ENCODE measurements at regions not wholly inside any gene's neighbourhood (a gene's known extent, or its start where the extent isn't known, plus 50 kb on each side); places are given as distances from the start of the nearest gene placed in this dataset.

DNA sequence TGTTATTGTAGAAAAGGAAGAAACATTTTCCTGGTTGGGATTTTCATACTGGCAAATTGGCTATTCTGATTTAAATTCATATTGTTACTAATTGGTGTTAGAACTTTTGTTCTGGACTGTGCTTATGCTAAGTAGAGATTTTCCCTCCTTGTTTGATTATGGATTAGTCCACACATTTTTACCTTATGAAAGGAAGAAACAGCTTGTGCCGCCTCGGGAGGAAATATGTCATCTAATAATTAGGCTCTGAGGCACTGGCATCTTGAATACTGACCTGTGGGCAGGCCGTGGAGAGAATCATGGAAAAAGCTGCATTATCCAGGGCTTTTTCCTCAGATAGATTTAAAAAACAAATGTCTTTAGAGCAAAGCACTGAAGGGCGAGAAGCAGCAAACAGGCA lies 344.3 kb upstream of the TBL1XR1 start:
- DNase-seq: no peak

DNA sequence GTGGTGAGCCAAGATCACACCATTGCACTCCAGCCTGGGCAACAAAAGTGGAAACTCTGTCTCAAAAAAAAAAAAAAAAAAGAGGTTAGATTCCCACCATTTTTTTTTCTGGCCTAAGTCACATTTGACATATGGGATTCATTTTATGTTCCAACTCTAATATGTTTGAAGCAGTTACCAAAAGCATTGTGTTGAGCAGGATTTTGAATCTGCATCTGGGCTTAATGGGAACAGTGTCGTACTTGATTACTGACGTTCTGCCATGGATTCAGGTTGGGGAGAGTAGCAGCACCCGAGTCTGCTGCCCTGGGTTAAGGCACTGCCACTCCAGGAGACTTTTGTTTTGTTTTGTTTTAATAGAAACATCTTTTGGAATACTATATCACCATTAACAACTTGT lies 348.7 kb upstream of the TBL1XR1 start:
- no peak for DNase-seq

DNA sequence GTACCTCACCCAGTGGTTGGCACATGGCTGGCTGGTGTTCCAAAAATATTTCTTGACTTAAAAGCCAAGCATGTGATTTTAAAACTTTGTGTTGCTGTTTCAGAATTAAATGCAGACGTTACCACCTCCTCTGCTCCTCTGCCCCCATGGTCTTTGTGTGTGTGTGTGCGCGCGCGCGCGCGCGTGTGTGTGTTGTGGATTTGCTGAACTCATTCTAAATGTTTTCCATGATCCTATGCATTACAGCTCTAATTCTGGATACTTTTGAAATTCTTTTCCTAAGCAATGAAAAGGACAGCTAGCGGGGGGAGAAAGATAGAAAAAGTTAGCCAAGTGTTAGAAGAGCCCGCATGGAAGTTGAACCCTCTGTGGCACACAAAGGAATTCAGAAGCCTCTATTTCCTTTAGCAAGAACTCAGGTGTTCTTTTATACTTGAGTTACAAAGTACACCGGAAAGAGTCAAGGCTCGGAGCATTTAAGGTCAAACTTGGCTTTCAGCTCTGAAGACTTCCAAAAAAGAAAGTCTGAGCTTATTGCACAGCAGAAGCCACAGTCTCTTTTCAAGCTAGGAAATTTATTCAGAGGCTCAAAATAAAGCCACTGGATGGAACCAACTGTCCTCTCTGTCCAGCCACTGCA lies 350.5 kb upstream of the TBL1XR1 start:
- no peak for DNase-seq

DNA sequence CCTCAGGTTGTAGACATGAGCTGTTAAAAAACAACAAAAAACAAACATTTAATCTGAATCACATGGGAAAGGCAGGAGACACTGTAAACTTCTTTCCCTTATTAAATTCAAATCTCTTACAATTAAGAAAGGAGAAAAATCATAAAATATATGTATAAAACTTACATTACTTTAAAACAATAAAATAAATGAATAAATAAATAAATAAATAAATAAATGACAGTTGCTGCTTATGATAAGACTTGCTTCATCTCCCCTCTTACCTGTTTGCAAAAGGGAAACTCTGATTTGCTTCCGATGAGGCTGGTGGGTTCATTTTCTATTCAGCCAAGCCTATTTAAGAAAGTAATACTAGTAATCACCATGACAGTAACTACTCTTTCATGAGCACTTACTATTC lies 353.4 kb upstream of the TBL1XR1 start:
- DNase-seq: no peak

DNA sequence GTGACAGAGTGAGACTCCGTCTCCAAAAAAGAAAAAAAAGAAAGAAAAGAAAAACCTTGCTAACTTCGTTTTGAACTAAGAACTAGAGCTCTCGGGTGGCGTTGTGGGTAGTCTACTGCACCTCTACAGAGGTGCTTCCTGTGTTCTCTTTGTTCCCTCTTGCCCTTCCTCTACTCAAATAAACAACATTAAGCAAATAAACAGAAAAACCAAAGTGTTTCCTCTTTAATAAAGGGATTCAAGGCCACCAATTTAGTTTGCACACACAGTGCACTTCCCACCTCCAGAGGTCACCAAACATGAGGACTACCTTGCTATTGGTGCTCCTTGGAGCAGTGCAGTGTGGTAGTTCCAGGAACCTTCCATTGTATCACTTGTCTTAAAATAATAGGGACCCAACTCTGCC lies 354.2 kb upstream of the TBL1XR1 start:
- DNase-seq: no peak

DNA sequence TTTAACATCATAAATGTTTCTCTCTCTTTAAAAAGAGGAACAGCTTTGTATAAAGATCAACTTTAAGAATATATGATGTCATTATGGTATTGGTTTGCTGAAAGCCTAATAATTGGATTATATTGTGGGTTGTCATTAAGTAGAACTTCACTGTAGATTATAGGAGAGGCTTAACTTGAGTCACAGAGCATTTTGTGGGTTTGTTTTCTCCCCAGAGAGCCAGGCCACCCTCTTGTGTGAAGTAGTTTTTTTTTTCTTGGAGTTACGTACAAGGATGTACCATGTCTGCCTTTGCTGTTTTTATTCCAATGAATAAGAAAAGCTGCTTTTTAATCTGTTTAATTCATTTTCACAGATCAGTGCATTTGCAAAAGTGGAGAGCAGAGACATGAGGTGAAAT lies 354.8 kb upstream of the TBL1XR1 start:
- no peak for DNase-seq

DNA sequence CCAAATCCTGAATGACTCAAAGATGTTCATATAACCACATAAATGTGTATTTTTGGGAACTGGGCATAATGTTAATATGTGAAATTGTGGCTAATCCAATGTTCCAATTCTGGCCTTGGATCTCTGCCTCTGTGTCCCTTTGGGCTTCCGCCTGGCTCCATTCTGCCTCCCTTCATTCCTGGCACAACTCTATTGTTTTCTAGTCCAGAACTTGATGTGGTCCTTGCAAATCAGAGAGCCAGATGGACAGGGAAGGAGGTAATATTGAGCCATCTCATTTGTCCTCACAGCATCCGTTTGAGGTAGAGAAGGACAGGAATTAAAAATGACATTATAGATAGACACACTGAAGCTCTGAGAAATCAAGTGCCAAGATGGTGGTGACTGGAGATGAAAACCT lies 355.7 kb upstream of the TBL1XR1 start:
- no peak for DNase-seq

DNA sequence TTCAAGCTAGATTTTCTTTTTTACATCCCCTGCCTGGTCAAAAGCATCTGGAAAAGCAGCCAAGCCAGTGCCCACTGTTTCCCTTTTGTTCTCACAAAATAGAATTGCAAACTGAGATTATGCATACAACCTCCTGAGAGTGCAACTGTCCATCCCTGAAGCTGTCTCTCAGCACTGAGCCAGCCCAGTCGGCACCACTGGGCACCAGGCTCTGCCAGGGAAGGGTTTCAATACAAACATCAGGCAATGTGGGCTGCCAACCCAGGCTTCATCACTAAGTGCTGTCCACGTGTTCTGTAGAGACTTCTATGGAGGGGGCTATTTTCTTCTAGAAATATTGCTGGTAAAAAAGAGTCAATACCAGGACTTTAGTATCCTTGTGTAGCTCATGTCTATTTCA lies 356.3 kb upstream of the TBL1XR1 start:
- peak; percentile 16 to 48 for DNase-seq

DNA sequence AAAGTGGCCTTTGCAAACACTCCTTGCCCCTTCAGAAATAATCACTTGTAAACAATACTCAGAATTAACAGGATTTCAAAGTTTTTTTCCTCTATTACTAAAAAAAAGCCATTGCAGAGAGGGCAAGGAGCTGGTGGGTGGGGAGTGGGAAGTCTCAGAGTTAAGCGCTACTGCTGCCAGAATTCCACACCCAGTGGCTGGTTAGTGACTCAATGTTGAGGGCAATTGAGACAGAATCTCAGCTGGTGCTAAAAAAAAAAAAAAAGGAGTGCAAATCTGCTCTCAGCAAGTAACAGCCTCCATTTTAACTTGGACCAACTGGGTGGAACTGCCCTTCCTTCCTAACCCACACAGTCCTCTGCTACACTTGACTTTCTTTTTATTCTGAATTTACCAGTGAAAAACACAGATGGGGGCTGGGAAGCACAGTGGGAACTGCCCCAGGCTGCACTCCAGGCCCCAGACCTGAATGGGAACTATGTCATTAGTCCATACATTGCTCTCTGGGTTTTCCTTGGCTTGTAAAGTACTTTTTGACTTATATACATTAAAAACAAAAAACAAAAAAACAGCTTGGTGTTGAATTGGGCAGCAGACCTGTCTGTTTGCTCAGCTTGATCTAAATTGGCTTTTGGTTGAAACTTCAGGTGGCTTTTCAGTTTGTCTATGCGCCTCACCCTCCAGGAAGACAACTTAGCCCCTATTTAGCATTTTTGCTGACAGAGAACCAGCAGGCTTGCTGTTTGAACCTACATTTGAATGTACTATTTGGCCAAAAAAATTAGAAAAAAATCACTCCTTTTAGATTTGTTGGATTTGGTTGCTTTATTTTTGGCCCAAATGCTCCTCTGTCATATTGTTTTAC lies 357.8 kb upstream of the TBL1XR1 start:
- peak in 1 of 2 donors; percentile 16 for DNase-seq

DNA sequence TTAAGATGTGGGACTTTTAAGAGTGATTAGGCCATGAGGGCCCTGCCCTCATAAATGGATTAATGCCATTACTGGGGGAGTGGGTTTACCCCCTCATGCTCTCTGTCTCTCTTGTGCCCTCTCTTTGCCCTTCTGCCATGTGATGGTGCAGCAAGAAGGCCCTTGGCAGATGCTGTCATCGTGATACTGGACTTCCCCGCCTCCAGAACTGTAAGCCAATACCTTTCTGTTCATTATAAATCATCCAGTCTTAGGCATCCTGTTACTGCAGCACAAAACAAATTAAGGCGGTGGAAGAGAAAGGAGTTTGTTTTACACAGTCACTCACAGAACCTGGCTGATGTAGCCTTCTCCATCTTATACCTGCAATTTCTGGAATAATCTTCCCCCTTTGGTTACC lies 360.3 kb upstream of the TBL1XR1 start:
- no peak for DNase-seq

DNA sequence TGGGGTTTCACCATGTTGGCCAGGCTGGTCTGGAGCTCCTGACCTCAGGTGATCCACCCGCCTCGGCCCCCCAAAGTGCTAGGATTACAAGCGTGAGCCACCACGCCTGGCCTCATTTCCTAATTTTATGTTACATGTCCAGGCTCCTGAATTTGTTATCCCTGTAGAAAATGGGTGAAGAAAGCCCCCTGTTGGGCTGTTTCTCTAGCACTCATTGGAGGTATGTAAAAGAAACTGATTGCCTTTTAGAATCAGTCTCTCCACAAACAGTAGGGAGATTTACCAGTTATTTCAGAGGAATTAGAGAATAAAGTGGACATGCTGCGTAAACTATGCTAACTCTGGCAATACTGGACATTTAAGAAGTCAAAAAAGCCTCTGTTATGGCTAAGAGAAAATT lies 364.1 kb upstream of the TBL1XR1 start:
- no peak for DNase-seq

DNA sequence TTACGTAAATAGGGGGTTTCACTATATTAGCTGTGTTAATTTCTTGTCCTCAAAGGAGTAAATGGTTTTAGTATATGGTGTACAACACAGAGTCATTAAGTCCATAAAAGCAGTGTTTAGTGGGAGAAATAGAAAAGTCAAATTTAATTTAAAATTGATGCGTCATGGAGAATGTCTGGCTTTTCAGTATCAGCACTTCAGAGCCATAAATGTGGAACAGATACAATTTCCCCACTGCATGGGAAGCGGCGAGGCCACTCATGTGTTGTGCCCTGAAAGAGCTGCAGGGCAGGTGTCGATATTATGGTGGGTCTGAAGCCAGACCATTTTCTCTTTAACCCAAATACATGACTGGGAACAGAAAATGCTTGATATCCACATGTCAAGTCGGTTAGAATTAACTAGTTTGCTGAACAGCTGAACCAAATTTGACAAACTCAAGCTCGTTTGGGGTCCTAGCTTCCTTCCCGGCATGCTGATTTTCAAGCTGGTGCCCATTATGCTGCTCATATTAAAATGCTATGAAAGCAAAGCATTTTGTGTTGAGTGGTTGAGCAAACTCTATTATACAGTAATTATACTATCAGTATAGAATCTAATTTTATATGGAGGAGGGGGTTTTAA lies 364.6 kb upstream of the TBL1XR1 start:
- no peak for DNase-seq

DNA sequence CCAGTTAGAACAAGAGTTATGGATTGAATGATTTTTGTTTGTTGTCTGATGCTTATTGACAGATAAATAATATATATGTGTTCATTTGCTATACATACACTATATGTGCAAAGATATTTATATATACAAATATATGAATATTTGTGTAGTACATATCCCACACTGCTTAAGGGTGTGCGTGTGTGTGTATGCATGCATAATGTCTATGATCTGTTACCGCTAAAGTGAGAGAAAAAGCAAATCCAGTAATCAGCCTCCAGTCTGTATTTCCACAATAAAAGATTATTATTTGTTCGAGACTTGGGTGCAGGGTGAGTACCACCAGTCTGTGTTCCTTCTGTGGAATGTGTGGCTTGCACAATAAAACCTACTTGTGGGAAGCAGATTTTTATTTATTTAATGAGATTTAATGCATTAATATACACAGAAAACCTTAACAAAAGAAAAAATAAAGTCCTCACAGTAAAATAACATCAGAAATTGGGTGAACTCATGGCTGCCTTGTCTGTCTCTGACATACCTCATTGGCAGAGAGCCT lies 366.0 kb upstream of the TBL1XR1 start:
- no peak for DNase-seq

DNA sequence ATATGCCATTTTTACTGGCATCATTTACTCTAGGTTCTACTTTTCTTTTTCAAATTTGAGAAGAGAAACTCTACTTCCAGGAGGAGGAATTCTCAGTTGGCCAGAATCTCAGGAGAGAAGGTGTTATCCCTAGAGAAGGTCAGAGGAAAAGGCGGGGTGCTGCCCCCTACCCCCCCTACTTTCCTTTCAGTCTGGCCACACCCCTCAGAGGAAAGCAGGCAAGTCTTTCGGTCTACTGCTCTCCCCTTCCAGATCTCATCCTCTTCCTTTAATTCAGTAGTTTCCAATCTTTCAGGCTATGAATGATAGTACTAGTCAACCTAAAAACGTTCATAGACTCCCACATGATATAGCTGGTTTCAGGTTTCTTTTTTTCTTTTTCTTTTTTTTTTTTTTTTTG lies 366.5 kb upstream of the TBL1XR1 start:
- no peak for DNase-seq

DNA sequence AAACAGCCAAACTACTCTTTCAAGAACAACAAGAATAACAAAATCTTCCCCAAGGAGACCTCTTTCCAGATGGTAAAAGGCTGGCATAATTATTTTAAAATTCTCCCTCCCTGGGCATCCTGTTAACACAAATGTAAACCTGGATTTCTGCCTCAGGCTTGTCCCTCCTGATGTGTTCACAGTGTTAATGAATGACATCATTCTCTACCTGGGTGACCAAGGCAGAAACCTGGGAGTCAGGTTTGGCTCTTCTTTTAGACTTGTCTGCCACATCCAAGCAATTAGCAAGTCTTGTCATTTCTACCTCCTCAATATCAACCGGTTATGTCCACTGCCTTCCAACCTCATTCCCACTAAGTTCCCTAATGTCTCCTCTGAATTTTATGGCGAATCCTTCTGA lies 368.7 kb upstream of the TBL1XR1 start:
- DNase-seq: no peak

DNA sequence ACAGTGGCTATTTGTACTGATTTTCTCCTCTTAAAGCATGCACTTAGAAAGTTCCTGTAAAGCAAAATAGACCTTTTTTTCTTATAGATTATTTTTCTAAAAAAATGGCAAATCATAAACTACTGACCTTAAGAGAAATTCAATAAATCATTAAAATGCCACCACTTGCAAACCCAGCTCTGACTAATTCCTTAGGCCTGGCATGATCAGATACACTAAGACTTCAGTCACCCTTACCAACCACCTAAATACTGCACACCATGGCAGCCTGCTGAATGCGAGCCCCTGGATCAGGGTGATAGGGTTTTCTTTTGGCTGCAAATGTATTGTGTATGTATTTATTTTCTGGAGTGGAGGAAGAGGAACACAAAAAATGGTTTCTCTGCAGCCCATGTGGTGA lies 370.6 kb upstream of the TBL1XR1 start:
- no peak for DNase-seq

DNA sequence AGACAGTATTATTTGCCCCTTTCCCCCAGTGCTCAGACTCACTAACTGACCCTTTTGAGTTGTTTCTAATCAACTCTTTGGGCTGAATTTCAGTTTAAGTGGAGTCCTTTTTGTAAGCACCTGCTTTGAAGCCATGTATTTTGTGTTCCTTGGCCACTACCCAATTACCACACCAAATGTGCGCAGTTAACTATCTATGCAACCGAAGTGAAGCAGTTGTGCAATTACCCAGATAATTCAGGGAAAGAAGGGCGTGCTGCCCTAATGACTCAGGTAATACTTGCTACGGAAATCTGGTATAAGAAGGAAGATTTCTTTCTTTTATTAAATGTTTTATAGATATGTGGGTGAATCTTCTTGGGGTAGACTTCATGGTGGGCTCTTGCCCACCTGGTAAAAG lies 371.9 kb upstream of the TBL1XR1 start:
- no peak for DNase-seq

DNA sequence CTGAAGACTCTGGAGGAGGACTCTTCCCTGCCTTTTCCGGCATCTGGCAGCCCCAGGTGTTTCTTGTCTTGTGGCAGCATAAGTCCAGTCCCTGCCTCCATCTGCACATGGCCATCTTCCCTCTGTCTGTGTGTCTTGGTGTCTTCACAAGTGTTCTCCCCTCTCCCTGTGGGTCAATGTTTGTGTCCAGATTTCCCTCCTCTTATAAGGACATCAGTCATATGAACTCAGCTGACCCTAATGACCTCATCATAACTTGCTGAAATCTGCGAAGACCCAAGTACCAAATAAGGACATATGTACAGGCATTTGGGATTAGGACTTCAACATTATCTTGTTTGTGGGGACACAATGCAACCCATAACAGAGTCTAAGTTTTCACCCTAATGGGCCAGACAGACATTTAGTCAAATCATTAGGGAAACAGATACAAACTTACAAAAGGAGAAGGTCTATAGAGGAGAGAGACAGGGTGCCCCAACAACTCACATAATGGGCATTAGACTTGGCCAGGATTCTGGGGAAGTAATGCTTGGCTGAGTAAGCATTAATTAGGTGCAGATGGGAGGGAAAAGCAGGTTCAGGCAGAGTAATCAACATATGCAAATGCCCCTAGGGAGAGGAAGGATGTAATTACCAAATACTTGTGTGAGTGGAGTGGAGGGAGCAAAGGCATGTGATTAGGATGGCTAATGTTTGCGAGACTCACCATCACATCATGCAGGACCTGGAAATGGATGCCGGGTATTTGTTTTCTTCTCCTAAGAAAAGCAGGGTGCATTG lies 372.8 kb upstream of the TBL1XR1 start:
- DNase-seq: no peak

DNA sequence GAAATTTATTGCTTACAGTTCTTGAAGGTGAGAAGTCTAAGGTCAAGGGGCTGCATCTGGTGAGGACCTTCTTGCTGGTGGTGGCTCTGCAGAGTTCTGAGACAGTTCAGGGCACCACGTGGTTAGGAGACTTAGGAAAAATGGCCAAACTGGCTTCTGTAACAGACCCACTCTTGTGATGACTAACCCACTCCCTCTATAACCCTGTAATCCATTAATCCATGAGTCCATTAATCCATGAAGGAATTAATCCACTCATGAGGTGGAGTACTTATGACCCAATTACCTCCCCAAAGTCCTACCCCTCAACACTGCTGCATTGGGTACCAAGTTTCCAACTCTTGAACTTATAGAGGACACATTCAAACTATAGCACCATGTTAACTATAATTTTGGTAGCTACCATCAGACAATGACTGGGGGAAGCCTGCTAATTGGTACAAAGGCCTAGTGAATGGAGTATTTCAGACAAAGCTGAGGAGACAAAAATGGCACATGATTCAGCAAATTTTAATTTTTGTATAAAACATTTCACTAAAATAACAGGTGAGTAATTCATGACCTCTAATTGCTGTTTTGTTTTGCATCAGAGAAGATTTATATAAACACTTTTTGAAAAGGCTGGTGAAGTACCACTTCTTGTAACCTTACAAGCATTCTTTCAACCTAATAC lies 374.1 kb upstream of the TBL1XR1 start:
- no peak for DNase-seq

DNA sequence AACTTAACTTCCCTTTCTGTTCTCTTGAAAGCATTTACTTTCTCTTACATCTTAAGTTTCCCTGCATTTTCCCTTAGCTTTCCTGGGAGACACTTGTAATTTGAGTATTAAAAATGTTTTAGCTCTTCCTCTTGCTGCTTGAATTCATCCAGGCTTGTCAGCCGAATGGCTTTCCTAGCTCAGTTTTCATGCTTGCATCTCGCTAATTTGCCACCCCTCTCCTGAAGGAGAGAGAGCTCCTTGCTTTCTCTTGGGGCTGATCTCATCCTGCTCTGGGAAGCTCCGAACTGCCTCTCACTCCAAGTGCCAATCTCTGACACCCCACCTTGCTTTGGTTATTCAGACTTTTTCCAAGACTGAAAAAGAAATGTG lies 374.6 kb upstream of the TBL1XR1 start:
- no peak for DNase-seq

DNA sequence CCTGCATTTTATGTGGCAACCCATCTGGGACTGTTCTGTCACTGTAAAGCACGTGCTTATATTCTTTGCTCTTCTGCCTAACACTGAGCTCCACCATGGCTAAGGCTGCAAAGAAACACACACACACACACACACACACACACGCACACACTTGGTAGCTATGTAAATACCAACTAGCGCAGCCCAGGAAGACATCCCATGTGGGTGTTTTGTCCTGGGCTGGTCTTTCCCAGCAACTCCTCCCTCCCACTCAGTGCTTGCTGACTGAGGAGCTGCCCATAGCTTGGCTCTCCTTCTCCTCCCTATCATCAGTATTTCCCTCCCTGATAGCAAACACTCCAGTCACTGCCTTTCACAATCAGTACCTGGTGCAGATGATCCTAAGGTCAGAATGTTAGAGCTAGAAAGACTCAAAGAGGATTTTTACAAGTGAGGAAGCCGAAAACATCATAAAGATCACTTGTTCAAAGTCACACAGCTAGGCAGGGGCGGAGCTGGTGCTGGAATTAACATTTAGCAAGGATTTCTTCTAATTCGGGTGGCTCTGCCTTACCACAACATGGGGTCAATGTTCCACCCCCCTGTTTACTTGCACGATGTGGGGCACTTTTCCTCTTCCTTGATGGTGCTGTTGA lies 377.1 kb upstream of the TBL1XR1 start:
- no peak for DNase-seq

DNA sequence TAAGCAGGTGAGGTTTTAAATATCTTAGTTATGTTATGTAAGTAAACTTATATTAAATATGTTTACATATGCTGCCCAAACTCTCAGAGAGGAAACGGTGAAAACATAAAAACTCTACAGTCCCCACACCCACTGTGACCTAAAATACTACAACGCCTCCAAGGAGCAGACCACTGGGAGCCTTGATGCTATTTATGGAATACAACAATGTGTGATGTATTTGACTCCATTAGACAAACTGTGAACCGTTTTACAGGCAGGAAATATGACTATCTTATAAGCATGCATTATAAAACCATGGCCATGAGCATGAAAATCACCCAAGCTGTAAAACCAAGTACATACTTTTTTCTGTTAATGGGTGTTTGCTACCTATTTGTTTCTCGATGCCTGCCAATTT lies 379.5 kb upstream of the TBL1XR1 start:
- DNase-seq: no peak

Data from hippocampal formation (tissue), 2 donors.